SK-N-SH treated with all-trans-retinoic acid at 6 μM for 48 hours (cell line): ENCODE measurements at regions not wholly inside any gene's neighbourhood (a gene's known extent, or its start where the extent isn't known, plus 50 kb on each side); places are given as distances from the start of the nearest gene placed in this dataset.

Experiments used
- ARNTL ChIP-seq: fragments of 450-650 bp; formaldehyde crosslinking; IDR thresholded peaks from 2 replicates; pipeline ENCODE4 v1.5.0; 2020; ENCODE audit warnings: low read depth, mild to moderate bottlenecking, moderate library complexity, borderline replicate concordance
- CSDC2 ChIP-seq: fragments of 250-450 bp; sonication (Bioruptor Pico); IDR thresholded peaks from 2 replicates; pipeline ENCODE4 v1.5.0; 2020; ENCODE audit warnings: mild to moderate bottlenecking, moderate library complexity
- POU6F1 ChIP-seq: fragments of 250-450 bp; sonication (Bioruptor Pico); IDR thresholded peaks from 2 replicates; pipeline ENCODE4 v1.8.0; 2021; ENCODE audit warnings: low read depth, mild to moderate bottlenecking, moderate library complexity, borderline replicate concordance
- ZFP30 ChIP-seq: fragments of 450-650 bp; formaldehyde crosslinking; IDR thresholded peaks from 2 replicates; pipeline ENCODE4 v1.5.0; 2022; ENCODE audit warnings: mild to moderate bottlenecking, moderate library complexity
- TF ChIP-seq, protein P1 (sequence below): fragments of 250-450 bp; sonication (Bioruptor Pico); IDR thresholded peaks from 2 replicates; pipeline ENCODE4 v1.8.0; 2020; ENCODE audit warnings: mild to moderate bottlenecking, moderate library complexity, borderline replicate concordance
- TF ChIP-seq, protein P2 (sequence below): fragments of 250-450 bp; sonication (Bioruptor Pico); IDR thresholded peaks from 2 replicates; pipeline ENCODE4 v1.5.1; 2021; ENCODE audit warnings: mild to moderate bottlenecking, moderate library complexity

DNA sequence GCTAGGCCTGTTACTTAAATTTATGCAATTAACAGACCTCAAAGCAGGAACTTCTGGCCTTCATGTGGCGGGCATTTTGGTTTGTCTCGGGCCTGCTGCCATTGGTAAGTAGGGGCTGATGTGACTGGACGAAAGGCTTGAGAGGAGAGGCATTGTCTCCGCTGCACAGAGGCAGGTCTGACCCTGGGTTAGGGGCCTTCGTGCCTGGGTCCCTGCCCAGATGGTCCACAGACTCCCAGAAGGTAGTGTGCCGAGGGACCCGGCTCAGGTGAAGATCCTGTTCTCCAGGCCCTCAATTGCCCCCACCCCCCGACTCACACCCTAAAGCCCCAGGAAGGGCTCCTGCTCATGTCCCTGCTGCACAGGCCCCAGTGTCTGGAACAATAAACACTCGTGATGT, 764.9 kb downstream of the TMEM182 start:
- TF ChIP-seq POU6F1, result no peak
- TF ChIP-seq, protein P1, sequence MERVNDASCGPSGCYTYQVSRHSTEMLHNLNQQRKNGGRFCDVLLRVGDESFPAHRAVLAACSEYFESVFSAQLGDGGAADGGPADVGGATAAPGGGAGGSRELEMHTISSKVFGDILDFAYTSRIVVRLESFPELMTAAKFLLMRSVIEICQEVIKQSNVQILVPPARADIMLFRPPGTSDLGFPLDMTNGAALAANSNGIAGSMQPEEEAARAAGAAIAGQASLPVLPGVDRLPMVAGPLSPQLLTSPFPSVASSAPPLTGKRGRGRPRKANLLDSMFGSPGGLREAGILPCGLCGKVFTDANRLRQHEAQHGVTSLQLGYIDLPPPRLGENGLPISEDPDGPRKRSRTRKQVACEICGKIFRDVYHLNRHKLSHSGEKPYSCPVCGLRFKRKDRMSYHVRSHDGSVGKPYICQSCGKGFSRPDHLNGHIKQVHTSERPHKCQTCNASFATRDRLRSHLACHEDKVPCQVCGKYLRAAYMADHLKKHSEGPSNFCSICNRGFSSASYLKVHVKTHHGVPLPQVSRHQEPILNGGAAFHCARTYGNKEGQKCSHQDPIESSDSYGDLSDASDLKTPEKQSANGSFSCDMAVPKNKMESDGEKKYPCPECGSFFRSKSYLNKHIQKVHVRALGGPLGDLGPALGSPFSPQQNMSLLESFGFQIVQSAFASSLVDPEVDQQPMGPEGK (CRISPR knock-in tag), result no peak
- TF ChIP-seq CSDC2, result no peak
- no peak for TF ChIP-seq ZFP30 (CRISPR knock-in tag)
- TF ChIP-seq, protein P2, sequence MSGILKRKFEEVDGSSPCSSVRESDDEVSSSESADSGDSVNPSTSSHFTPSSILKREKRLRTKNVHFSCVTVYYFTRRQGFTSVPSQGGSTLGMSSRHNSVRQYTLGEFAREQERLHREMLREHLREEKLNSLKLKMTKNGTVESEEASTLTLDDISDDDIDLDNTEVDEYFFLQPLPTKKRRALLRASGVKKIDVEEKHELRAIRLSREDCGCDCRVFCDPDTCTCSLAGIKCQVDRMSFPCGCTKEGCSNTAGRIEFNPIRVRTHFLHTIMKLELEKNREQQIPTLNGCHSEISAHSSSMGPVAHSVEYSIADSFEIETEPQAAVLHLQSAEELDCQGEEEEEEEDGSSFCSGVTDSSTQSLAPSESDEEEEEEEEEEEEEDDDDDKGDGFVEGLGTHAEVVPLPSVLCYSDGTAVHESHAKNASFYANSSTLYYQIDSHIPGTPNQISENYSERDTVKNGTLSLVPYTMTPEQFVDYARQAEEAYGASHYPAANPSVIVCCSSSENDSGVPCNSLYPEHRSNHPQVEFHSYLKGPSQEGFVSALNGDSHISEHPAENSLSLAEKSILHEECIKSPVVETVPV (CRISPR knock-in tag), result no peak
- no peak for TF ChIP-seq ARNTL (CRISPR knock-in tag)
